Parathyroid adenoma (tissue), 2 donors: ENCODE measurements at regions not wholly inside any gene's neighbourhood (a gene's known extent, or its start where the extent isn't known, plus 50 kb on each side); places are given as distances from the start of the nearest gene placed in this dataset.

Experiments used
- H2AFZ ChIP-seq: fragments of 300-600 bp; sonication (generic); one replicate; pipeline ENCODE4 v1.7.0; 2017; ENCODE audit warnings: antibody characterized with exemption, mild to moderate bottlenecking
- H3K27ac ChIP-seq: fragments of 300-600 bp; sonication (generic); one replicate; pipeline ENCODE4 v1.7.0; 2017
- H3K27me3 ChIP-seq: fragments of 300-600 bp; sonication (generic); one replicate; pipeline ENCODE4 v1.7.0; 2017; ENCODE audit warnings: low read length; ENCODE audit not compliant: control insufficient read depth, insufficient read depth
- H3K36me3 ChIP-seq: fragments of 300-600 bp; sonication (generic); one replicate; pipeline ENCODE4 v1.7.0; 2017; ENCODE audit warnings: low read length; ENCODE audit not compliant: control insufficient read depth, insufficient read depth
- H3K4me1 ChIP-seq: fragments of 300-600 bp; sonication (generic); one replicate; pipeline ENCODE4 v1.7.0; 2017; ENCODE audit warnings: control low read depth
- H3K4me2 ChIP-seq: fragments of 300-600 bp; sonication (generic); one replicate; pipeline ENCODE4 v1.7.0; 2017; ENCODE audit warnings: low read length
- H3K4me3 ChIP-seq: fragments of 300-600 bp; sonication (generic); one replicate; pipeline ENCODE4 v1.7.0; 2017; ENCODE audit warnings: low read depth, low read length
- H3K79me2 ChIP-seq: fragments of 300-600 bp; sonication (generic); one replicate; pipeline ENCODE4 v1.7.0; 2017; ENCODE audit warnings: control low read depth
- H3K9ac ChIP-seq: fragments of 300-600 bp; sonication (generic); one replicate; pipeline ENCODE4 v1.7.0; 2017; ENCODE audit warnings: mild to moderate bottlenecking
- H3K9me3 ChIP-seq: fragments of 300-600 bp; sonication (generic); one replicate; pipeline ENCODE4 v1.7.0; 2017; ENCODE audit warnings: low read length; ENCODE audit not compliant: control insufficient read depth
- TF ChIP-seq, protein P1 (sequence below): fragments of 300-600 bp; sonication (generic); IDR thresholded peaks from one replicate; pipeline ENCODE4 v1.7.0; 2017; ENCODE audit warnings: antibody characterized with exemption, mild to moderate bottlenecking
- donor health status: primary hyperparathyroidism.

DNA sequence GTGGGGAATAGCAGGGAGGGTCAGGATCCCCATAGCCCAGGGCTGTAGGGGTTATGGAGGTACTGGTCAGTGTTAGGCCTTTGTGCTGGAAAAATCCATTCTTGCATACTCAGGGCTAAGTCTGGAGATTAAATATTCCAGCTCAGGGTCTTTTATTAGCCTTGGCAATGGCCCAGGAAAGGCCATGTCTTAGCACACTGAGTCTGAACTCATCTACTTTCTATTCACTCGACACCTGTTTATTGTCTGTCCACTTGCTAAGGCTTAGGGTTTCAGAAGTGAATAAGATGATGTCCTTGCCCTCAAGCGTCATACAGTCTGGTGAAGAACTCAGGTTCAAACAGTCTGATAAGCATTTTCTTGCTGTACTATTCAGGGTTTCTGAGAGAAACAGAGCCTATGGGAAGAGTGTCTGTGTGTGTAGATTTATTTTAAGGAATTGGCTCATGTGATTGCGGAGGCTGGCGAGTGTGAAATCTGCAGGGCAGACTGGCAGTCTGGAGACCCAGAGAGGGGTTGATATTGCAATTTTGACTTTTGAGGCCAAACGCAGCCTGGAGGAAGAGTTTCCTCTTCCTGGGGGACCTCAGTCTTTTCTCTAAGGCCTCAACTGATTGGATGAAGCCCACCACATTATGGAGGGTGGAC is 135.8 kb downstream of the RAMP3 start:
- Histone ChIP-seq H3K4me1 (no peaks in the 10 kb centered on the region), H2AFZ (no peak overlapping the region), H3K27ac (no peak overlapping the region), H3K79me2 (no peaks in the 10 kb centered on the region), H3K4me2 (no peak overlapping the region), H3K27me3 (no peaks in the 10 kb centered on the region), H3K4me3 (no peak overlapping the region), H3K9ac (no peak overlapping the region), H3K36me3 (no peaks in the 10 kb centered on the region), H3K9me3 (no peaks in the 10 kb centered on the region)
- TF ChIP-seq, protein P1, sequence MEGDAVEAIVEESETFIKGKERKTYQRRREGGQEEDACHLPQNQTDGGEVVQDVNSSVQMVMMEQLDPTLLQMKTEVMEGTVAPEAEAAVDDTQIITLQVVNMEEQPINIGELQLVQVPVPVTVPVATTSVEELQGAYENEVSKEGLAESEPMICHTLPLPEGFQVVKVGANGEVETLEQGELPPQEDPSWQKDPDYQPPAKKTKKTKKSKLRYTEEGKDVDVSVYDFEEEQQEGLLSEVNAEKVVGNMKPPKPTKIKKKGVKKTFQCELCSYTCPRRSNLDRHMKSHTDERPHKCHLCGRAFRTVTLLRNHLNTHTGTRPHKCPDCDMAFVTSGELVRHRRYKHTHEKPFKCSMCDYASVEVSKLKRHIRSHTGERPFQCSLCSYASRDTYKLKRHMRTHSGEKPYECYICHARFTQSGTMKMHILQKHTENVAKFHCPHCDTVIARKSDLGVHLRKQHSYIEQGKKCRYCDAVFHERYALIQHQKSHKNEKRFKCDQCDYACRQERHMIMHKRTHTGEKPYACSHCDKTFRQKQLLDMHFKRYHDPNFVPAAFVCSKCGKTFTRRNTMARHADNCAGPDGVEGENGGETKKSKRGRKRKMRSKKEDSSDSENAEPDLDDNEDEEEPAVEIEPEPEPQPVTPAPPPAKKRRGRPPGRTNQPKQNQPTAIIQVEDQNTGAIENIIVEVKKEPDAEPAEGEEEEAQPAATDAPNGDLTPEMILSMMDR = no peak

DNA sequence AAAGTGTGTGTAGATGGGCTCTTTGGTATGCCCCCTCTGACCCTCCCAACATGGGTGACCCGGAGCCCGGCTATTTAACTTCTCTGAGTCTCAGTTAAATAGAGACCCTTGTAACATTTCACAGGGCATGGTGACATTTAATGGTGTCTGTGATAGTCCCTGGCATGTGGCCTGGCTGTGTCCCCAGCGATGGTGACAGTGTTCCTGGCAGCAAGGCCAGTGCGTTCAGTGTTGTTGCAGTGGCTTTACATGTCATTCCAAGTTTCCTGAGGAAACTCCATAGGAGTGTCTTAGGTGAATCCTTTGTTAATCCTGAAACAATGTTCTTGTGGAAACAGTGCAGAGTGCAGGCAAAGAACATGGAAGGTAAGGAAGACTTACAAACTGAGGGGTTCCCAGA is 137.0 kb downstream of the RAMP3 start:
- H3K36me3 ChIP-seq = no peaks in the 10 kb centered on the region
- TF ChIP-seq, protein P1 = no peak
- no peak overlapping the region for H3K27ac ChIP-seq
- H2AFZ ChIP-seq = no peak overlapping the region
- H3K79me2 ChIP-seq = no peaks in the 10 kb centered on the region
- H3K9me3 ChIP-seq = no peaks in the 10 kb centered on the region
- no peak overlapping the region for H3K4me3 ChIP-seq
- no peak overlapping the region for H3K9ac ChIP-seq
- no peaks in the 10 kb centered on the region for H3K4me1 ChIP-seq
- H3K27me3 ChIP-seq = no peaks in the 10 kb centered on the region
- no peak overlapping the region for H3K4me2 ChIP-seq

DNA sequence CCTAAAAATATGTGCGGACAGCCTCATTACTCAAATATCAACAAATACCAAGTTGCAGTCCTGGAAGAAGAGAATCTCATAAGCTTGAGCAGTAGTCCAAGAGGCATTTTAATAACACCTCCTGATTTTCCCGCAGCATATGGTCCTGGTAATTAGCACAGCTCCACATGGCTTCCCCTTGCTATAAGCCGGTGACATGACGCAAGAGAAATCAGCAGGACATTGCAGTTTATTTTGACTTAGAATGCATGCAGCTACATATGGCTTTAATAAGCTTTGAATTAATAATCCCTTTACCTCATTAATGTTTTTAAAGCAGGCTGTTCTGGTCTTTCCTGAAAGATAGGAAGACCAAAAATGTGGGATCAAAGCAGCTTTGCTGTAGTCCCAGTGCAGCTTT is 137.6 kb downstream of the RAMP3 start:
- Histone ChIP-seq H3K79me2 (no peaks in the 10 kb centered on the region), H3K4me1 (no peaks in the 10 kb centered on the region), H3K27ac (no peak overlapping the region), H2AFZ (no peak overlapping the region), H3K4me3 (no peak overlapping the region), H3K4me2 (no peak overlapping the region), H3K27me3 (no peaks in the 10 kb centered on the region), H3K36me3 (no peaks in the 10 kb centered on the region), H3K9ac (no peak overlapping the region), H3K9me3 (no peaks in the 10 kb centered on the region)
- TF ChIP-seq, protein P1 = no peak

DNA sequence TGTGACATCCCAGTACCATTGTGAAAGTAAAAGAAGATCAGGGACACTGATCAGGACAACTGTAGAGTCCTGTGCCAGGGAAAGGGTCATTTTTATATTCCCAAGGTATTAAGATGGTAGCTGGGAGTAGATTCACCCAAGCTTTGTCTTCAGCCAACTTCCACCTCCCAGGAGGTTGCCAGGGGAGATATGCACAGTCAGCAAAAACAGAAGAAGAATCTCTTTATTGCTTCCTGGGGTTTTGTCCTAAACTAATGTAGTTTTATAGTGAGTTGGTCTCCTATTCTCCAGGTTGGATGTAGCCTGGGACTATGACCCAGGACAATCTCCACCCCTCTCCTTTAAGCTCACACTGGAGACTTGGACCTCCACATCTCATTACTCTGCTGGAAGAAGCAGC is 139.2 kb downstream of the RAMP3 start:
- no peak overlapping the region for H3K27ac ChIP-seq
- no peak overlapping the region for H2AFZ ChIP-seq
- no peaks in the 10 kb centered on the region for H3K36me3 ChIP-seq
- H3K79me2 ChIP-seq = no peaks in the 10 kb centered on the region
- no peaks in the 10 kb centered on the region for H3K27me3 ChIP-seq
- TF ChIP-seq, protein P1 = no peak
- no peak overlapping the region for H3K4me2 ChIP-seq
- H3K4me3 ChIP-seq = no peak overlapping the region
- no peak overlapping the region for H3K9ac ChIP-seq
- H3K4me1 ChIP-seq = no peaks in the 10 kb centered on the region
- H3K9me3 ChIP-seq = no peaks in the 10 kb centered on the region

DNA sequence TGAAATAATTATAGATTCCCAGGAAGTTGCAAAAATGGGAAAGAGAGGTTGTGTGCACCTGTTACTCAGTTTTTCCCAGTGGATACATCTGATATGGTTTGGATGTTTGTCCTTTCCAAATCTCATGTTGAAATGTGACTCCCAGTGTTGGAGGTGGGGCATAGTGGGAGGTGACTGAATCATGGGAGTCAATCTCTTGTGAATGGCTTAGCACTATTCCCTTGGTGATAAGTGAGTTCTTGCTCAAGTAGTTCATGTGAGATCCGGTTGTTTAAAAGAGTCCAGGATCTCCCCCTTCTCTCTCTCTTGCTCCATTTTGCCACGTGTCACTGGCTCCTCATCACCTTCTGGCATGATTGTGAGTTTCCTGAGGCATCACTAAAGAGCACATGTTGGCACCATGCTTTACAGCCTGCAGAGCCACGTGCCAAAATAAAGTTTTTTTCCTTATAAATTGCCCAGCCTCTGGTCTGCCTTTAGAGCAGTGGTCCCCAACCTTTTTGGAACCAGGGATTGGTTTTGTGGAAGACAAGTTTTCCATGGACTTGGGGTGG is 149.2 kb downstream of the RAMP3 start:
- no peak overlapping the region for H3K27ac ChIP-seq
- no peaks in the 10 kb centered on the region for H3K4me1 ChIP-seq
- H3K9me3 ChIP-seq = no peaks in the 10 kb centered on the region
- H3K4me3 ChIP-seq = no peak overlapping the region
- H3K79me2 ChIP-seq = no peaks in the 10 kb centered on the region
- TF ChIP-seq, protein P1 = no peak
- no peaks in the 10 kb centered on the region for H3K27me3 ChIP-seq
- H2AFZ ChIP-seq = no peak overlapping the region
- no peaks in the 10 kb centered on the region for H3K36me3 ChIP-seq
- H3K4me2 ChIP-seq = no peak overlapping the region
- H3K9ac ChIP-seq = no peak overlapping the region
